C4-2B (cell line): ENCODE measurements at regions not wholly inside any gene's neighbourhood (a gene's known extent, or its start where the extent isn't known, plus 50 kb on each side); places are given as distances from the start of the nearest gene placed in this dataset.

Experiments used
- CTCF ChIP-seq: fragments of 450-650 bp; conservative IDR thresholded peaks from 2 replicates; pipeline ENCODE4 v1.5.1; 2017; ENCODE audit warnings: mild to moderate bottlenecking
- ZFX ChIP-seq: fragments of 450-650 bp; IDR thresholded peaks from 2 replicates; pipeline ENCODE4 v1.6.1; 2017

DNA sequence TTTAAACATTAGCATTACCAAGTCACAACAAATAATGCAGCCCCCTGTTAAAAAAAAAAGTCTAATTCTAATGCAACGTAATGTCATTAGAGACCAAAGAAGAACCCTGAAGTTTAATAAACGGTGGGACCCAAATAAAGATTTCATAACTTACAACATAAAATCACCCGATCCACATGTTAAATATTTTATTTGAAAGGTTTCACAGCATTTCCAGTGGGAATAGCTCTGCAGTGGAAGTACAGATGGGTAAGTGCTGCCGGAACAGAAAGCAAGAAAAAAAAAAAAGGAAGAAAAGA is 320.6 kb upstream of the ZMIZ1 start:
- TF ChIP-seq CTCF (no peak), ZFX (no peak)
